HG03457 (cell line): ENCODE measurements at regions not wholly inside any gene's neighbourhood (a gene's known extent, or its start where the extent isn't known, plus 50 kb on each side); places are given as distances from the start of the nearest gene placed in this dataset.
"Not testable (repeated sequence)": the region's sequence is repeated elsewhere in the genome, so short reads cannot be mapped to it uniquely, and the experiment has no call there.

Experiments used
- ATAC-seq: cut with Tn5 transposase; IDR thresholded peaks from one replicate; pipeline ENCODE4 v1.9.1; 2021; ENCODE audit warnings: moderate number of reproducible peaks; ENCODE audit not compliant: unreplicated experiment

- no peak for ATAC-seq
Measured at GRCh38 chr6:82783587-82784236, 281.9 kb downstream of the UBE3D start.

GRCh38 chr6:82785206-82785605 is 280.4 kb downstream of the UBE3D start:
- ATAC-seq = no peak

GRCh38 chr6:82786248-82786647 is 279.4 kb downstream of the UBE3D start:
- ATAC-seq = no peak

GRCh38 chr6:82795940-82796339 is 269.7 kb downstream of the UBE3D start:
- no peak for ATAC-seq

- no peak for ATAC-seq
Measured at GRCh38 chr6:82801083-82801482, 264.6 kb downstream of the UBE3D start.

GRCh38 chr6:82816243-82816642 is 249.4 kb downstream of the UBE3D start:
- ATAC-seq = not testable (repeated sequence)

- no peak for ATAC-seq
Measured at GRCh38 chr6:82818727-82819126, 246.9 kb downstream of the UBE3D start.

- ATAC-seq = no peak
Measured at GRCh38 chr6:82823361-82823760, 242.3 kb downstream of the UBE3D start.

- ATAC-seq = no peak
Measured at GRCh38 chr6:82832811-82833210, 232.8 kb downstream of the UBE3D start.

GRCh38 chr6:82833481-82833880 is 232.2 kb downstream of the UBE3D start:
- ATAC-seq = no peak

GRCh38 chr6:82836022-82836575 is 229.5 kb downstream of the UBE3D start:
- no peak for ATAC-seq

- ATAC-seq = no peak
Measured at GRCh38 chr6:82840571-82840970, 225.1 kb downstream of the UBE3D start.

GRCh38 chr6:82841309-82841708 is 224.3 kb downstream of the UBE3D start:
- no peak for ATAC-seq
